ENCODE measurements at regions not wholly inside any gene's neighbourhood (a gene's known extent, or its start where the extent isn't known, plus 50 kb on each side); places are given as distances from the start of the nearest gene placed in this dataset.

GRCh38 chr10:128981881-128982615 is 485.0 kb upstream of the MGMT start:
- H3K9me3 ChIP-seq, result no peaks in the 10 kb centered on the region
- H3K36me3 ChIP-seq, result no peaks in the 10 kb centered on the region
- H3K4me3 ChIP-seq (ENCODE audit: low read depth in 1 of 2, low read length in 1 of 2), result no peak overlapping the region
- no peak overlapping the region for H3K27ac ChIP-seq
- no peaks in the 10 kb centered on the region for H3K4me1 ChIP-seq (ENCODE audit: control insufficient read depth in 1 of 2, insufficient read depth in 1 of 2, low read depth in 1 of 2, low read length in 1 of 2)
- H3K27me3 ChIP-seq, result no peaks in the 10 kb centered on the region
- no peak for TF ChIP-seq CTCF (IDR thresholded peaks at IDR 0.05)

- Histone ChIP-seq H3K36me3 (no peaks in the 10 kb centered on the region), H3K4me1 (ENCODE audit: control insufficient read depth in 1 of 2, insufficient read depth in 1 of 2, low read depth in 1 of 2, low read length in 1 of 2) (no peaks in the 10 kb centered on the region), H3K4me3 (ENCODE audit: low read depth in 1 of 2, low read length in 1 of 2) (no peak overlapping the region), H3K27ac (no peak overlapping the region), H3K9me3 (no peaks in the 10 kb centered on the region), H3K27me3 (no peaks in the 10 kb centered on the region)
- TF ChIP-seq CTCF (IDR thresholded peaks at IDR 0.05), result no peak
These were observed 484.5 kb upstream of the MGMT start for GRCh38 chr10:128982616-128982915.

- TF ChIP-seq CTCF (IDR thresholded peaks at IDR 0.05), result no peak
- H3K4me1 ChIP-seq (ENCODE audit: control insufficient read depth in 1 of 2, insufficient read depth in 1 of 2, low read depth in 1 of 2, low read length in 1 of 2), result no peaks in the 10 kb centered on the region
- no peaks in the 10 kb centered on the region for H3K27me3 ChIP-seq
- H3K9me3 ChIP-seq, result no peaks in the 10 kb centered on the region
- H3K36me3 ChIP-seq, result no peaks in the 10 kb centered on the region
- no peak overlapping the region for H3K27ac ChIP-seq
- no peak overlapping the region for H3K4me3 ChIP-seq (ENCODE audit: low read depth in 1 of 2, low read length in 1 of 2)
These were observed 482.0 kb upstream of the MGMT start for GRCh38 chr10:128985036-128985435.

GRCh38 chr10:128990986-128991385 is 476.1 kb upstream of the MGMT start:
- Histone ChIP-seq H3K4me3 (ENCODE audit: low read depth in 1 of 2, low read length in 1 of 2) (no peak overlapping the region), H3K9me3 (no peaks in the 10 kb centered on the region), H3K27ac (no peak overlapping the region), H3K27me3 (no peaks in the 10 kb centered on the region), H3K4me1 (ENCODE audit: control insufficient read depth in 1 of 2, insufficient read depth in 1 of 2, low read depth in 1 of 2, low read length in 1 of 2) (no peaks in the 10 kb centered on the region), H3K36me3 (no peaks in the 10 kb centered on the region)
- no peak for TF ChIP-seq CTCF (IDR thresholded peaks at IDR 0.05)

GRCh38 chr10:128992770-128993169 is 474.3 kb upstream of the MGMT start:
- Histone ChIP-seq H3K36me3 (no peaks in the 10 kb centered on the region), H3K27ac (no peak overlapping the region), H3K9me3 (no peaks in the 10 kb centered on the region), H3K4me1 (ENCODE audit: control insufficient read depth in 1 of 2, insufficient read depth in 1 of 2, low read depth in 1 of 2, low read length in 1 of 2) (no peaks in the 10 kb centered on the region), H3K27me3 (no peaks in the 10 kb centered on the region), H3K4me3 (ENCODE audit: low read depth in 1 of 2, low read length in 1 of 2) (no peak overlapping the region)
- TF ChIP-seq CTCF (IDR thresholded peaks at IDR 0.05), result no peak

GRCh38 chr10:128993443-128993842 is 473.6 kb upstream of the MGMT start:
- no peaks in the 10 kb centered on the region for H3K4me1 ChIP-seq (ENCODE audit: control insufficient read depth in 1 of 2, insufficient read depth in 1 of 2, low read depth in 1 of 2, low read length in 1 of 2)
- H3K36me3 ChIP-seq, result no peaks in the 10 kb centered on the region
- TF ChIP-seq CTCF (IDR thresholded peaks at IDR 0.05), result no peak
- no peaks in the 10 kb centered on the region for H3K9me3 ChIP-seq
- H3K27me3 ChIP-seq, result no peaks in the 10 kb centered on the region
- H3K27ac ChIP-seq, result no peak overlapping the region
- no peak overlapping the region for H3K4me3 ChIP-seq (ENCODE audit: low read depth in 1 of 2, low read length in 1 of 2)
